T-cell (primary cell): ENCODE measurements at regions not wholly inside any gene's neighbourhood (a gene's known extent, or its start where the extent isn't known, plus 50 kb on each side); places are given as distances from the start of the nearest gene placed in this dataset.

ENCODE experiments used
- ATAC-seq, 4 experiments: fragments of 200-7000 bp in 3 of 4; fragments of 150-1000 bp in 1 of 4; cut with Tn5 transposase; replicated peaks in 1 of 4; 1 replicate in 3 of 4; 2 replicates in 1 of 4; pipeline ENCODE4 v1.10.0; 2021; ENCODE audit warnings: moderate library complexity in 3 of 4, mild to moderate bottlenecking in 2 of 4, moderate number of reproducible peaks in 1 of 4
- CTCF ChIA-PET, 2 donors: fragments of 300-600 bp; sonication (Branson Sonifier 250); formaldehyde crosslinking; loops; one replicate each; lab custom pipeline; 2022; ENCODE audit warnings: antibody characterized with exemption in 2 of 2; lab: Charles Lee
- POLR2A ChIA-PET, 2 donors: fragments of 300-600 bp; sonication (Branson Sonifier 250); formaldehyde crosslinking; loops; one replicate each; lab custom pipeline; 2022; ENCODE audit warnings: antibody characterized with exemption in 2 of 2; lab: Charles Lee
- DNase-seq, 35 experiments: peaks; one replicate each; pipeline versions ENCODE4 v3.0.0 to v3.0.0-alpha.2; 2013 to 2023
- H3K27ac ChIP-seq: one replicate; pipeline ENCODE4 v1.5.1; 2013; ENCODE audit warnings: low read length
- H3K27me3 ChIP-seq, 2 experiments: replicated peaks in 1 of 2; 1 replicate in 1 of 2; 2 replicates in 1 of 2; pipeline versions ENCODE4 v1.6.1 to v1.7.0; 2013; ENCODE audit warnings: low read length in 1 of 2, mixed read lengths in 1 of 2; ENCODE audit not compliant: control insufficient read depth in 2 of 2, insufficient read depth in 2 of 2; ENCODE audit errors: extremely low read depth in 1 of 2
- H3K36me3 ChIP-seq, 2 donors: 1 replicate in 1 of 2; 2 replicates in 1 of 2; pipeline versions ENCODE4 v1.6.1 to v1.7.0; 2013; ENCODE audit warnings: low read length in 1 of 2; ENCODE audit not compliant: control insufficient read depth in 2 of 2, insufficient read depth in 1 of 2; ENCODE audit errors: extremely low read depth in 1 of 2
- H3K4me1 ChIP-seq, 2 experiments: 1 replicate in 1 of 2; 2 replicates in 1 of 2; pipeline versions ENCODE4 v1.6.1 to v1.7.0; 2013; ENCODE audit warnings: low read length in 2 of 2, mixed read lengths in 1 of 2; ENCODE audit not compliant: insufficient read depth in 2 of 2, control insufficient read depth in 1 of 2; ENCODE audit errors: extremely low read depth in 1 of 2
- H3K4me3 ChIP-seq, 2 donors: 1 replicate in 1 of 2; 2 replicates in 1 of 2; pipeline versions ENCODE4 v1.5.1 to v1.7.0; 2013; ENCODE audit warnings: mild to moderate bottlenecking in 2 of 2, low read length in 1 of 2, moderate library complexity in 1 of 2; ENCODE audit not compliant: control insufficient read depth in 1 of 2; ENCODE audit errors: extremely low read depth in 1 of 2
- H3K9me3 ChIP-seq: 2 replicates; pipeline ENCODE4 v1.7.0; 2013
- H3K27ac Mint-ChIP-seq, 2 donors: one replicate each; pipeline ENCODE4 v1.8.0; 2020 to 2021; ENCODE audit warnings: mild to moderate bottlenecking in 2 of 2, mixed read lengths in 2 of 2
- H3K27me3 Mint-ChIP-seq, 2 donors: one replicate each; pipeline ENCODE4 v1.8.0; 2021 to 2022; ENCODE audit warnings: mixed read lengths in 2 of 2
- H3K36me3 Mint-ChIP-seq: one replicate; pipeline ENCODE4 v1.8.0; 2021; ENCODE audit warnings: mixed read lengths
- H3K4me1 Mint-ChIP-seq, 3 donors: one replicate each; pipeline ENCODE4 v1.8.0; 2020 to 2022; ENCODE audit warnings: mixed read lengths in 3 of 3, mild to moderate bottlenecking in 1 of 3
- H3K4me3 Mint-ChIP-seq, 3 donors: one replicate each; pipeline ENCODE4 v1.8.0; 2020 to 2022; ENCODE audit warnings: mild to moderate bottlenecking in 3 of 3, mixed read lengths in 3 of 3, moderate library complexity in 3 of 3
- H3K9me3 Mint-ChIP-seq, 3 donors: one replicate each; pipeline ENCODE4 v1.8.0; 2020 to 2022; ENCODE audit warnings: mixed read lengths in 3 of 3
- WGBS: methylation state at CpG from one replicate; pipeline ENCODE4 v1.1.5; 2013; ENCODE audit warnings: missing lambda C conversion rate; ENCODE audit not compliant: insufficient coverage; 5-methylcytosine and 5-hydroxymethylcytosine counted together

DNA sequence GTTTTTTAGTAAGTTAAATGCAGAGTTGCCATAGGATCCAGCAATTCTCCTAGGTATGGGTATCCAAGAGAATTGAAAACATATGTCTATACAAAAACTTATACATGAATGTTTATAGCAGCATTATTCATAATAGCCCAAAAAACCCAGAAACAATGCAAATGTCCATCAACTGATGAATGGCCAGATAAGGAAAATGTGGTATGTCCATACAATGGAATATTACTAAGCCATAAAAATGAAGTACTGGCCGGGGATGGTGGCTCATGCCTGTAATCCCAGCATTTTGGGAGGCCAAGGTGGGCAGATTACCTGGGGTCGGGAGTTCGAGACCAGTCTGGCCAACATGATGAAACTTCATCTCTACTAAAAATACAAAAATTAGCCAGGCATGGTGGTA lies 156.1 kb upstream of the PSMD7 start:
- H3K27ac Mint-ChIP-seq: no peak overlapping the region

DNA sequence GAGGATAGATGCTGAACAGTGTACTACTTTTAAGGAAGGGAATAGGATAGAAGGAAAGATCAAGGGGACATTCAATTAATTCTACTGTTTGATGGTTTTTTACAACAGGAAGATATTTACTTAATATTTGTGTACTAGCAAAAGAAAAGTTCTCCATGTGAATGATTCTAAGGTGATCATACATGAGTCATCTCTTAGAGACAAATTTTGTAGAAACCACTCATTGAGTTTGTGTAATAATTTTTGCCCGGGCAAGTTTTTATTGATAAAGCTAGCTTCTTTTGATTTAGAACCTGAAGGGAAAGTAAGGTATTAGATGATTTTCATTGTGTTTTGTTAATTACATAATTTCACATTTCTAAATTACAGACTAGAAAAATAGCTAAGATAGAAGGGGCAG lies 172.8 kb upstream of the PSMD7 start:
- H3K27ac ChIP-seq: no peak overlapping the region
- H3K27me3 ChIP-seq: peaks cover 0 to 2% of the 10 kb centered on the region in 2 experiments
- no peaks in the 10 kb centered on the region for H3K9me3 ChIP-seq
- H3K27ac Mint-ChIP-seq: no peak overlapping the region
- CTCF ChIA-PET: no interaction called here
- POLR2A ChIA-PET: no interaction called here
- H3K27me3 Mint-ChIP-seq: peaks cover 1 to 5% of the 10 kb centered on the region in 2 donors
- WGBS: no CpG with 5 or more reads among the region's 1 CpG
- no peak overlapping the region for H3K4me3 Mint-ChIP-seq
- no peak for DNase-seq
- no peaks in the 10 kb centered on the region for H3K4me1 Mint-ChIP-seq
- H3K4me3 ChIP-seq: no peak overlapping the region
- no peaks in the 10 kb centered on the region for H3K4me1 ChIP-seq
- peaks cover 6 to 17% (median 15%) of the 10 kb centered on the region in 3 donors for H3K9me3 Mint-ChIP-seq
- no peaks in the 10 kb centered on the region for H3K36me3 ChIP-seq
- H3K36me3 Mint-ChIP-seq: no peaks in the 10 kb centered on the region
- no peak for ATAC-seq

More for the DNA sequence above, 156.1 kb upstream of the PSMD7 start:
- no peaks in the 10 kb centered on the region for H3K27me3 ChIP-seq
- POLR2A ChIA-PET: no interaction called here
- no CpG with 5 or more reads among the region's 3 CpGs for WGBS
- peaks cover 2 to 4% of the 10 kb centered on the region in 2 donors for H3K27me3 Mint-ChIP-seq
- H3K27ac ChIP-seq: no peak overlapping the region
- H3K36me3 ChIP-seq: no peaks in the 10 kb centered on the region
- no peak for ATAC-seq
- H3K9me3 Mint-ChIP-seq: peaks cover 4 to 11% (median 8%) of the 10 kb centered on the region in 3 donors
- H3K4me3 Mint-ChIP-seq: no peak overlapping the region
- no peaks in the 10 kb centered on the region for H3K4me1 ChIP-seq
- no peaks in the 10 kb centered on the region for H3K4me1 Mint-ChIP-seq
- H3K9me3 ChIP-seq: no peaks in the 10 kb centered on the region
- no peak for DNase-seq
- CTCF ChIA-PET: no interaction called here
- H3K36me3 Mint-ChIP-seq: no peaks in the 10 kb centered on the region
- no peak overlapping the region for H3K4me3 ChIP-seq

DNA sequence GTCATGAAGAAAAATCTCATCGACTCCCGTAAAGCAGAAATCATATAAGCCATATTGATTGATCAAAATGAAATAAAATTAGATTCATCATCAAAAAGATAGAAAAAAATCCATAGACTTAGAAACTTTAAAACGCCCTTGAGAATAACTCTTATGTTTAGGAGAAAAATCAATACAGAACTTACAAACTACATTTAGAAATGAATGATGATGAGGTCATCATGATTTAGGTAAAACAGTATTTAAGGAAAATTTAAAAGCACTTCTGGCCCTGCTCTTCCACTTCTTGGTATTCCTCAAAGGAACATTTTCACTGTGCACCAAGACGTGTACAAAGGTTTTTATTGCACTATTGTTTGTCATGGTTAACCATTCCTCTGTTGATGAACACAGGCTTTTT lies 173.4 kb upstream of the PSMD7 start:
- Mint-ChIP-seq H3K9me3 (peaks cover 4 to 17% (median 15%) of the 10 kb centered on the region in 3 donors), H3K27ac (no peak overlapping the region), H3K4me1 (no peaks in the 10 kb centered on the region), H3K27me3 (peaks cover 3 to 5% of the 10 kb centered on the region in 2 donors), H3K36me3 (no peaks in the 10 kb centered on the region), H3K4me3 (no peak overlapping the region)
- peaks cover 0 to 2% of the 10 kb centered on the region in 2 experiments for H3K27me3 ChIP-seq
- POLR2A ChIA-PET: no interaction called here
- H3K9me3 ChIP-seq: no peaks in the 10 kb centered on the region
- no peak overlapping the region for H3K27ac ChIP-seq
- no peak overlapping the region for H3K4me3 ChIP-seq
- no peaks in the 10 kb centered on the region for H3K36me3 ChIP-seq
- CTCF ChIA-PET: no interaction called here
- 60% methylated on average over 1 of the region's 4 CpGs for WGBS
- DNase-seq: no peak
- no peak for ATAC-seq
- no peaks in the 10 kb centered on the region for H3K4me1 ChIP-seq

DNA sequence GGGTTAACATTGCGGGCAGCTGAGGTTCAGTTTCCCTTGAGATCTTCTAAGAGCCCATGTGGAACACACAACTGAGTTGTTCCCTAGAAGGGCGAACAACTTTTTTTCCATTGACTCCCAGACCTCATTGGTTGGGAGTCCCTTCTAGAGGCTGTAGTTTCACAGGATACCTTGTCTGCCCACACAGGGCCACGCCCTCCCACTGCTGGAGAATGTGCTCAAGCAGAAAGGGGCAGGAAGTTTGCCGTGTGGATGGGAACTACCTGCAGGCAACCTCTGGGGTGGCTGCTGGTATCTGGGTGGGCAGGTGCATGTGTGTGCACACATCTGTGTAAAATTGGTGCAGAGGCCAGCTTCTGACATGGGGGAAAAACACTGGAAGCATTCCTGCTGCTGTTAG lies 178.8 kb upstream of the PSMD7 start:
- peaks cover 1 to 9% of the 10 kb centered on the region in 2 donors for H3K27me3 Mint-ChIP-seq
- H3K4me1 ChIP-seq: no peaks in the 10 kb centered on the region
- no peaks in the 10 kb centered on the region for H3K36me3 ChIP-seq
- no peak overlapping the region for H3K27ac ChIP-seq
- no peak overlapping the region for H3K4me3 ChIP-seq
- no peaks in the 10 kb centered on the region for H3K36me3 Mint-ChIP-seq
- H3K4me1 Mint-ChIP-seq: no peaks in the 10 kb centered on the region
- peaks cover 0 to 2% of the 10 kb centered on the region in 2 experiments for H3K27me3 ChIP-seq
- POLR2A ChIA-PET: no interaction called here
- 90% methylated on average over 2 of the region's 4 CpGs for WGBS
- H3K27ac Mint-ChIP-seq: no peak overlapping the region
- no peak overlapping the region for H3K4me3 Mint-ChIP-seq
- DNase-seq (no peak), ATAC-seq (no peak)
- H3K9me3 Mint-ChIP-seq: no peaks in the 10 kb centered on the region
- CTCF ChIA-PET: interaction anchor here in 1 of 2 donors (0.6 kb wide), 1 partner anchor 12 kb away, joined by 5 read pairs; no protein-coding TSS in a partner anchor
- no peaks in the 10 kb centered on the region for H3K9me3 ChIP-seq

DNA sequence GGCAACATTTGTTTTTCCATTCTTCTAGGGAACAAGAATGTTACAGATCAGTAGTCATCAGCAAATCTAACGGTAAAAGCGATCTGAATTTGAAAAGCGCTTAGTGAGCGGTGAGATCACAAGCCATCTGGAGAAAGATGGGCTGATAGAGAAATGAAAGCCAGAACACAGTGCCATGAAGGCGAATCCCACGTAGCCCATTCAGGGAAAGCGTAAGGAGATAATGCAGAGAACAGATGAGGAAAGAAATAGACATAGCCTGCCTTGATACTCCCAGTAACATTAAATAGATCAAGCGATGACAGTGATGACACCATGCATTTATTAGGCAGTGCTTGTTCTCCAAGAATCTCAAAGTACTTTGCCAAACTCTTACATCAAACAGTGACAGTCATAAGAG lies 183.1 kb upstream of the PSMD7 start:
- no peaks in the 10 kb centered on the region for H3K4me1 Mint-ChIP-seq
- Histone ChIP-seq H3K27me3 (no peaks in the 10 kb centered on the region), H3K27ac (no peak overlapping the region), H3K36me3 (no peaks in the 10 kb centered on the region), H3K9me3 (no peaks in the 10 kb centered on the region), H3K4me3 (no peak overlapping the region), H3K4me1 (no peaks in the 10 kb centered on the region)
- no peak for DNase-seq
- WGBS: 88% methylated on average over 3 of the region's 8 CpGs
- no peak overlapping the region for H3K27ac Mint-ChIP-seq
- H3K9me3 Mint-ChIP-seq: no peaks in the 10 kb centered on the region
- ChIA-PET POLR2A (no interaction called here), CTCF (no interaction called here)
- ATAC-seq: no peak
- H3K36me3 Mint-ChIP-seq: no peaks in the 10 kb centered on the region
- no peak overlapping the region for H3K4me3 Mint-ChIP-seq
- H3K27me3 Mint-ChIP-seq: peaks cover 1 to 4% of the 10 kb centered on the region in 2 donors

GRCh38 chr16:74111456-74111982 lies 185.1 kb upstream of the PSMD7 start:
- Histone ChIP-seq H3K27ac (no peak overlapping the region), H3K4me1 (no peaks in the 10 kb centered on the region), H3K27me3 (no peaks in the 10 kb centered on the region), H3K4me3 (no peak overlapping the region), H3K36me3 (no peaks in the 10 kb centered on the region), H3K9me3 (no peaks in the 10 kb centered on the region)
- no CpG with 5 or more reads among the region's 2 CpGs for WGBS
- H3K9me3 Mint-ChIP-seq: no peaks in the 10 kb centered on the region
- no peak overlapping the region for H3K27ac Mint-ChIP-seq
- H3K27me3 Mint-ChIP-seq: no peaks in the 10 kb centered on the region
- H3K4me3 Mint-ChIP-seq: no peak overlapping the region
- DNase-seq (no peak), ATAC-seq (no peak)
- POLR2A ChIA-PET: no interaction called here
- CTCF ChIA-PET: no interaction called here
- H3K36me3 Mint-ChIP-seq: no peaks in the 10 kb centered on the region
- peaks cover 3 to 9% (median 8%) of the 10 kb centered on the region in 3 donors for H3K4me1 Mint-ChIP-seq
